CD14-positive monocyte (primary cell): ENCODE measurements at regions not wholly inside any gene's neighbourhood (a gene's known extent, or its start where the extent isn't known, plus 50 kb on each side); places are given as distances from the start of the nearest gene placed in this dataset.
"Not testable (repeated sequence)": the region's sequence is repeated elsewhere in the genome, so short reads cannot be mapped to it uniquely, and the experiment has no call there.

Experiments
- DNase-seq, 3 donors: peaks; one replicate each; pipeline ENCODE4 v3.0.0-alpha.2; 2011 to 2022
- H2AFZ ChIP-seq: 2 replicates; pipeline ENCODE4 v1.6.0; 2012; ENCODE audit warnings: mild to moderate bottlenecking, low read depth, low read length, inconsistent platforms; ENCODE audit not compliant: insufficient read depth, poor library complexity, severe bottlenecking
- H3K27ac ChIP-seq, 2 donors: 1 replicate in 1 of 2; 2 replicates in 1 of 2; pipeline ENCODE4 v1.5.1; 2012 to 2013; ENCODE audit warnings: low read length in 2 of 2, control low read depth in 1 of 2, inconsistent platforms in 1 of 2, low read depth in 1 of 2, mild to moderate bottlenecking in 1 of 2
- H3K27me3 ChIP-seq, 2 donors: one replicate each; pipeline versions ENCODE4 v1.6.0 to v1.6.1; 2011 to 2013; ENCODE audit warnings: low read length in 2 of 2; ENCODE audit not compliant: control insufficient read depth in 2 of 2, insufficient read depth in 2 of 2
- H3K36me3 ChIP-seq, 2 donors: replicated peaks in 1 of 2; 1 replicate in 1 of 2; 2 replicates in 1 of 2; pipeline versions ENCODE4 v1.5.1 to v1.6.1; 2012 to 2013; ENCODE audit warnings: low read length in 2 of 2, control low read depth in 1 of 2, inconsistent platforms in 1 of 2, mild to moderate bottlenecking in 1 of 2; ENCODE audit not compliant: insufficient read depth in 2 of 2, control insufficient read depth in 1 of 2
- H3K4me1 ChIP-seq, 2 donors: 1 replicate in 1 of 2; 2 replicates in 1 of 2; pipeline versions ENCODE4 v1.5.1 to v1.6.1; 2012 to 2013; ENCODE audit warnings: low read length in 2 of 2, control low read depth in 1 of 2, inconsistent platforms in 1 of 2, mild to moderate bottlenecking in 1 of 2, moderate library complexity in 1 of 2; ENCODE audit not compliant: insufficient read depth in 2 of 2, control insufficient read depth in 1 of 2
- H3K4me2 ChIP-seq: replicated peaks from 2 replicates; pipeline ENCODE3; 2012; ENCODE audit warnings: low read length, moderate library complexity, mild to moderate bottlenecking; ENCODE audit not compliant: poor library complexity, severe bottlenecking; ENCODE audit errors: extremely low read depth
- H3K4me3 ChIP-seq, 3 experiments: fragments of 200-600 bp in 1 of 3; sonication (generic) in 1 of 3; replicated peaks in 1 of 3; 1 replicate in 2 of 3; 2 replicates in 1 of 3; pipeline ENCODE4 v1.5.1; 2011 to 2013; ENCODE audit warnings: low read length in 3 of 3, mild to moderate bottlenecking in 3 of 3, control low read depth in 2 of 3, low read depth in 2 of 3, inconsistent platforms in 1 of 3, moderate library complexity in 1 of 3
- H3K79me2 ChIP-seq: 2 replicates; pipeline ENCODE4 v1.6.0; 2012; ENCODE audit warnings: mild to moderate bottlenecking, control low read depth, inconsistent platforms, low read length, moderate library complexity; ENCODE audit not compliant: insufficient read depth
- H3K9ac ChIP-seq: 2 replicates; pipeline ENCODE4 v1.6.0; 2017; ENCODE audit warnings: low read length, mild to moderate bottlenecking; ENCODE audit not compliant: insufficient read depth, poor library complexity, severe bottlenecking
- H3K9me3 ChIP-seq, 2 donors: replicated peaks in 1 of 2; 1 replicate in 1 of 2; 2 replicates in 1 of 2; pipeline versions ENCODE4 v1.5.1 to v1.6.1; 2012 to 2013; ENCODE audit warnings: low read length in 2 of 2, control low read depth in 1 of 2; ENCODE audit not compliant: control insufficient read depth in 1 of 2, insufficient read depth in 1 of 2
- H4K20me1 ChIP-seq: 2 replicates; pipeline ENCODE4 v1.6.0; 2012; ENCODE audit warnings: mild to moderate bottlenecking, low read length, control low read depth, moderate library complexity; ENCODE audit not compliant: insufficient read depth
- H3K27ac Mint-ChIP-seq, 7 donors: one replicate each; pipeline ENCODE4 v1.8.0; 2020; ENCODE audit warnings: mild to moderate bottlenecking in 7 of 7, mixed read lengths in 7 of 7, moderate library complexity in 6 of 7, inconsistent platforms in 2 of 7
- H3K27me3 Mint-ChIP-seq, 3 donors: one replicate each; pipeline ENCODE4 v1.8.0; 2021 to 2022; ENCODE audit warnings: low read depth in 3 of 3, mild to moderate bottlenecking in 3 of 3, mixed read lengths in 3 of 3, moderate library complexity in 3 of 3, inconsistent platforms in 1 of 3
- H3K36me3 Mint-ChIP-seq, 2 donors: one replicate each; pipeline ENCODE4 v1.8.0; 2020; ENCODE audit warnings: mixed read lengths in 2 of 2, inconsistent platforms in 1 of 2, mild to moderate bottlenecking in 1 of 2
- H3K4me1 Mint-ChIP-seq: one replicate; pipeline ENCODE4 v1.8.0; 2020; ENCODE audit warnings: mild to moderate bottlenecking, mixed read lengths
- H3K4me3 Mint-ChIP-seq, 2 donors: one replicate each; pipeline ENCODE4 v1.8.0; 2020; ENCODE audit warnings: mild to moderate bottlenecking in 2 of 2, mixed read lengths in 2 of 2, moderate library complexity in 1 of 2
- H3K9me3 Mint-ChIP-seq, 7 donors: one replicate each; pipeline ENCODE4 v1.8.0; 2020 to 2022; ENCODE audit warnings: mixed read lengths in 7 of 7, mild to moderate bottlenecking in 6 of 7, moderate library complexity in 6 of 7, inconsistent platforms in 2 of 7
- WGBS: methylation state at CpG from one replicate; pipeline ENCODE4 v1.1.5; 2013; ENCODE audit warnings: missing lambda C conversion rate; ENCODE audit not compliant: insufficient coverage; 5-methylcytosine and 5-hydroxymethylcytosine counted together
- intact Hi-C, 2 donors: fragments of 100-400 bp; cut with micrococcal nuclease; formaldehyde crosslinking; loops; one replicate each; pipeline versions ENCODE4 v1.15.0 to v1.15.1; 2023
- TF ChIP-seq, protein P1 (sequence below): fragments of 200-600 bp; IDR thresholded peaks from one replicate; pipeline ENCODE4 v1.8.0; 2022; ENCODE audit warnings: antibody characterized with exemption, mild to moderate bottlenecking

DNA sequence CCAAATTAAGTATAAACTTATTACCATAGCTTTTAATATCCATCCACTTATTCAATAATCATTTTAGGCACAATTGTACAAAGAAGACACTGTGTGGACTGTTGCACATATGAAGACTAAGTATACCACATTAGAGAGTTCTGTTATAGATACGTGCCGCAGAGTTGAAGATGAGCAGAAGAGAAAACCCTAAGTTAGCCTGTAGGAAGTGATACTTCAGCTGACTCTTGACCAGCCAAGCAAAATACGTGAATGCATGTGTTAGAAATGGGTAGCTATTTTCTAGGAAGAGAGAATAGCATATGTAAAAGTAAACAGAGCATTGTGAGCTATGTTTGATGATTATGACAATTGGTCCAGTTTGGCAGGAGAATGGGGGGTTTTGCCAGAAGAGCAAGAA lies 272.0 kb upstream of the ATP11B start:
- H3K36me3 ChIP-seq, result no peaks in the 10 kb centered on the region
- H3K4me3 ChIP-seq, result no peak overlapping the region
- WGBS, result 92% methylated on average over 3 of the region's 3 CpGs
- Mint-ChIP-seq H3K4me1 (no peaks in the 10 kb centered on the region), H3K9me3 (peaks cover 0 to 1% (median 0%) of the 10 kb centered on the region in 7 donors), H3K27me3 (no peaks in the 10 kb centered on the region), H3K4me3 (no peak overlapping the region), H3K36me3 (no peaks in the 10 kb centered on the region), H3K27ac (no peak overlapping the region)
- no peaks in the 10 kb centered on the region for H4K20me1 ChIP-seq
- no peaks in the 10 kb centered on the region for H3K79me2 ChIP-seq
- no peaks in the 10 kb centered on the region for H3K27me3 ChIP-seq
- no peak overlapping the region for H3K9ac ChIP-seq
- TF ChIP-seq, protein P1, sequence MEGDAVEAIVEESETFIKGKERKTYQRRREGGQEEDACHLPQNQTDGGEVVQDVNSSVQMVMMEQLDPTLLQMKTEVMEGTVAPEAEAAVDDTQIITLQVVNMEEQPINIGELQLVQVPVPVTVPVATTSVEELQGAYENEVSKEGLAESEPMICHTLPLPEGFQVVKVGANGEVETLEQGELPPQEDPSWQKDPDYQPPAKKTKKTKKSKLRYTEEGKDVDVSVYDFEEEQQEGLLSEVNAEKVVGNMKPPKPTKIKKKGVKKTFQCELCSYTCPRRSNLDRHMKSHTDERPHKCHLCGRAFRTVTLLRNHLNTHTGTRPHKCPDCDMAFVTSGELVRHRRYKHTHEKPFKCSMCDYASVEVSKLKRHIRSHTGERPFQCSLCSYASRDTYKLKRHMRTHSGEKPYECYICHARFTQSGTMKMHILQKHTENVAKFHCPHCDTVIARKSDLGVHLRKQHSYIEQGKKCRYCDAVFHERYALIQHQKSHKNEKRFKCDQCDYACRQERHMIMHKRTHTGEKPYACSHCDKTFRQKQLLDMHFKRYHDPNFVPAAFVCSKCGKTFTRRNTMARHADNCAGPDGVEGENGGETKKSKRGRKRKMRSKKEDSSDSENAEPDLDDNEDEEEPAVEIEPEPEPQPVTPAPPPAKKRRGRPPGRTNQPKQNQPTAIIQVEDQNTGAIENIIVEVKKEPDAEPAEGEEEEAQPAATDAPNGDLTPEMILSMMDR, result no peak
- no peaks in the 10 kb centered on the region for H3K9me3 ChIP-seq
- no peak overlapping the region for H3K27ac ChIP-seq
- H3K4me2 ChIP-seq, result no peak overlapping the region
- intact Hi-C loops, result no loop called here
- no peak overlapping the region for H2AFZ ChIP-seq
- no peaks in the 10 kb centered on the region for H3K4me1 ChIP-seq
- no peak for DNase-seq

GRCh38 chr3:182523424-182523823 lies 269.9 kb upstream of the ATP11B start:
- H3K9ac ChIP-seq, H3K9me3 Mint-ChIP-seq, H3K27ac ChIP-seq, H3K27ac Mint-ChIP-seq, H3K4me1 ChIP-seq, H3K4me2 ChIP-seq, H3K36me3 Mint-ChIP-seq, H3K36me3 ChIP-seq, intact Hi-C loops, H3K4me3 Mint-ChIP-seq, H3K4me3 ChIP-seq, H2AFZ ChIP-seq, H3K27me3 Mint-ChIP-seq, H3K9me3 ChIP-seq, H3K27me3 ChIP-seq, H4K20me1 ChIP-seq, H3K4me1 Mint-ChIP-seq, H3K79me2 ChIP-seq, DNase-seq: not testable (repeated sequence)
- no CpG with 5 or more reads among the region's 3 CpGs for WGBS
